ENCODE measurements at regions not wholly inside any gene's neighbourhood (a gene's known extent, or its start where the extent isn't known, plus 50 kb on each side); places are given as distances from the start of the nearest gene placed in this dataset.

DNA sequence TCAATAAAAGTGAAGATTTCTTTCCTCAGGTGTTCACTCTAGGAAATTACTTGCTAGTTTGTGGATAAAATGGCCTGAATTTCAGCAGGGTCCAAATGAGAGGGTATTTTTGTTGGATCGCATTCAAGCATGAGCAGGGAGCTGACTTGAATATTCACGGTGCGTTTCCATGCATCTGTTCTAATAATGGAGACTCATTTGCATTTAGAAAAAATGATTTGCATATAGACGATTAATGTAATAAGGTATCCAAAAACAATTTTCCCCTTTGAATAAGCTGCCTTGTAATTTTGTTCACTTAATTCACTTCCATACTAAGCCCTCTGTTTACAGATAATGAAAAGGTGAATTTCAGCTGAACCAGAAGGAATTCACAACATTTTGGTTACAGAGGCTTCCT is 130.9 kb upstream of the AJAP1 start:
- Histone ChIP-seq H3K4me1 (no peaks in the 10 kb centered on the region), H3K36me3 (no peaks in the 10 kb centered on the region), H3K4me3 (no peak overlapping the region), H3K27ac (no peak overlapping the region), H3K27me3 (peaks cover 21% of the 10 kb centered on the region), H3K9me3 (no peaks in the 10 kb centered on the region)
- ATAC-seq (no peak), DNase-seq (no peak)
- intact Hi-C loops (cut with DNase I) = no loop called here
- TF ChIP-seq, protein P1, sequence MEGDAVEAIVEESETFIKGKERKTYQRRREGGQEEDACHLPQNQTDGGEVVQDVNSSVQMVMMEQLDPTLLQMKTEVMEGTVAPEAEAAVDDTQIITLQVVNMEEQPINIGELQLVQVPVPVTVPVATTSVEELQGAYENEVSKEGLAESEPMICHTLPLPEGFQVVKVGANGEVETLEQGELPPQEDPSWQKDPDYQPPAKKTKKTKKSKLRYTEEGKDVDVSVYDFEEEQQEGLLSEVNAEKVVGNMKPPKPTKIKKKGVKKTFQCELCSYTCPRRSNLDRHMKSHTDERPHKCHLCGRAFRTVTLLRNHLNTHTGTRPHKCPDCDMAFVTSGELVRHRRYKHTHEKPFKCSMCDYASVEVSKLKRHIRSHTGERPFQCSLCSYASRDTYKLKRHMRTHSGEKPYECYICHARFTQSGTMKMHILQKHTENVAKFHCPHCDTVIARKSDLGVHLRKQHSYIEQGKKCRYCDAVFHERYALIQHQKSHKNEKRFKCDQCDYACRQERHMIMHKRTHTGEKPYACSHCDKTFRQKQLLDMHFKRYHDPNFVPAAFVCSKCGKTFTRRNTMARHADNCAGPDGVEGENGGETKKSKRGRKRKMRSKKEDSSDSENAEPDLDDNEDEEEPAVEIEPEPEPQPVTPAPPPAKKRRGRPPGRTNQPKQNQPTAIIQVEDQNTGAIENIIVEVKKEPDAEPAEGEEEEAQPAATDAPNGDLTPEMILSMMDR (IDR thresholded peaks at IDR 0.05) = no peak

DNA sequence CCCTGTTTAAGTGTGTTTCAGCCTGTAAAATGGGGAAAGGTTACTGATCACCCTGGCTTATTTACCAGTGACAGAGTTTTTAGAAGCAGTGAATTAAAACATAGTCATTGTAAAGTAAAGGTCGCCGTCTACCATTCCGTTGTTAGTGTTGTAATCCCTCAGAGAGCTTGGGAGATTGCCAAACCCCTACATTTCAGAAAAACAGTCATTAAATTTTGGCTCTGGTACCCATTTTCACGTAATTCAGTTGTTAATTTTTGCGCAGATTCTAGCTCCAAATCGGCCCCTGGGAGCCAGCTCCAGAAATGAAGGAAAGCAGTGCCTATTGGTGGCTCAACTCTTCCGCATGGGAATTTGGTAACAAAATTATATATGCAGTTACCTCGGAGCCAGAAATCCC is 127.7 kb upstream of the AJAP1 start:
- intact Hi-C loops (cut with DNase I) = no loop called here

DNA sequence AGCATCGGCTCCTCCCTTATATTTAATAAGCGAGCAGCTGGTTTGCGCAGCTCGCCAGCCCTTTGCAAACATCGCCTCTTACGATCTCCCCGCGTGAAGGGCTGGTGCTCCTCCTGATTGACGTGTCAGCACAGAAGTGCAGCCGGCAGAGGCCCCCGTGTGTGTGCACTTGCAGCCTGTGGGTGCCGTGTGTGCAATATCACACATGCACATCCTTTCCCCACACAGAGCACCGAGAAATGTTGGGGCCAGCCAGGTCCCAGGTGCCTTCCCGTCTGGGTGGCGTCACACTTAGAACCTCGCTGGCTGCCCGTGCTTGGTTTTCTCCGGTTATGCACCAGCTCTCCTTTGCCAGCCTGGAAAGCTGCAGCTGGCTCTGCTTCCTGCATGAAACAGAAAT is 126.6 kb upstream of the AJAP1 start:
- H3K9me3 ChIP-seq = no peaks in the 10 kb centered on the region
- H3K4me3 ChIP-seq = no peak overlapping the region
- peaks cover 29% of the 10 kb centered on the region for H3K27me3 ChIP-seq
- no peaks in the 10 kb centered on the region for H3K36me3 ChIP-seq
- no peaks in the 10 kb centered on the region for H3K4me1 ChIP-seq
- DNase-seq = no peak
- ATAC-seq = no peak
- no peak overlapping the region for H3K27ac ChIP-seq
- intact Hi-C loops (cut with DNase I) = no loop called here
- TF ChIP-seq, protein P1 (IDR thresholded peaks at IDR 0.05) = no peak

More for the DNA sequence above, 127.7 kb upstream of the AJAP1 start:
- Histone ChIP-seq H3K4me1 (no peaks in the 10 kb centered on the region), H3K4me3 (no peak overlapping the region), H3K36me3 (no peaks in the 10 kb centered on the region), H3K27ac (no peak overlapping the region), H3K9me3 (no peaks in the 10 kb centered on the region), H3K27me3 (peaks cover 29% of the 10 kb centered on the region)
- TF ChIP-seq, protein P1 (IDR thresholded peaks at IDR 0.05) = no peak
- DNase-seq (no peak), ATAC-seq (no peak)

DNA sequence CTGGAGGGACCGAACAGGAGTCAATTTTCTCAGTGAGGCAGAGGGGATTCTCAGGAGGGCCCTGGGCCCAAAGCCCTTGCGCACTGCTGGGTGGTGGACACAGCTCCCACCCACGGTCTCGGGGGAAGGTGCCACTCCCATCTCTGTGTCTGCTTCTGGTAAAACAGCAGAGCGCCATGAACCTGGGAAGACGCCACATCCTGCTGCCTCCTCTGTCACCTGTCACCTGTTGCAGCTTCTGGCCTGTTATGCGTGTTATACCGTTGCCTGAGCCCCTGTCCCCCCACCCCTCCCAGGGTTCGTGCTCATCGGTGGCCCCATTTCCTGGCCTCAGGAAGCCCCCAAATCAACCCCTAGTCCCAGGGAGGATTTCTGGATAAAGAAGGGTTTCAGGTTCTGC is 125.8 kb upstream of the AJAP1 start:
- Histone ChIP-seq H3K4me3 (no peak overlapping the region), H3K4me1 (no peaks in the 10 kb centered on the region), H3K27me3 (peaks cover 29% of the 10 kb centered on the region), H3K27ac (no peak overlapping the region), H3K36me3 (no peaks in the 10 kb centered on the region), H3K9me3 (no peaks in the 10 kb centered on the region)
- intact Hi-C loops (cut with DNase I) = no loop called here
- DNase-seq = no peak
- no peak for ATAC-seq
- TF ChIP-seq, protein P1 (IDR thresholded peaks at IDR 0.05) = no peak

DNA sequence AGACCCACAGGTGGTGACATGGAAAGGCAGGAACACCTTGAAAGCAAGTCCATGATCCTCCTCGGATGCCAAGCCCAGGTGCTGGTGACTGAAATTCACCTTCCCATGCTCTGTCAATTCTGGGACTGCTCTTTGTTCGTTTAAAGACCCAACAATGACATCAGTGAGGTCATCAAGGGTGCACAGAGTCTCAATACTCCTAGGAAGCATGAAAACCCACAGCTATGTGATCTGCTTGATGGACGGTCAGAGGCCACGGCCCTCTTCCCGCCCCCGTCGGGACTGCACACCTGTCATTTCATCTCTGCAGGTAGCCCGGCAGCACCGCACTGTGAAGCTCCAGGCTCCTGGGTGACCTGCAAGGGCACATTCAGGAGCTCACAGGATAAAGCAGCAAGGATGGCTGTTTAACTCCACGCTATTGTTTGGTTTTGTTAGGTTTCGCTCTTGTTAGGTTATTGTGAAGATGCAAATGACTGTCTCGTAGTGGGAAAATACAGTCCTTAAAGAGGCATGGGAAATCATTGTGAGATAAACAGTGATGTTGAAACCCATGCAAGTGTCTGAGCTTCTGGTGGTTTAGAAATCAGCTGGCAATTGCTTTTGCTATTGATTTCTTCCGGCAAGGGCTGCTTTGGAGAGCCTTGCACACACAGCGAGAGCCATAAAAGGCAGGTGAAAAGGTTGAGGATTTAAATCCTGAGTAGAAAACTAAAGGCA is 124.8 kb upstream of the AJAP1 start:
- H3K27me3 ChIP-seq = peaks cover 29% of the 10 kb centered on the region
- no peak for ATAC-seq
- no peaks in the 10 kb centered on the region for H3K4me1 ChIP-seq
- intact Hi-C loops (cut with DNase I) = no loop called here
- TF ChIP-seq, protein P1 (IDR thresholded peaks at IDR 0.05) = no peak
- H3K36me3 ChIP-seq = no peaks in the 10 kb centered on the region
- no peak overlapping the region for H3K4me3 ChIP-seq
- H3K27ac ChIP-seq = no peak overlapping the region
- no peaks in the 10 kb centered on the region for H3K9me3 ChIP-seq
- DNase-seq = no peak
